ENCODE measurements at regions not wholly inside any gene's neighbourhood (a gene's known extent, or its start where the extent isn't known, plus 50 kb on each side); places are given as distances from the start of the nearest gene placed in this dataset.

DNA sequence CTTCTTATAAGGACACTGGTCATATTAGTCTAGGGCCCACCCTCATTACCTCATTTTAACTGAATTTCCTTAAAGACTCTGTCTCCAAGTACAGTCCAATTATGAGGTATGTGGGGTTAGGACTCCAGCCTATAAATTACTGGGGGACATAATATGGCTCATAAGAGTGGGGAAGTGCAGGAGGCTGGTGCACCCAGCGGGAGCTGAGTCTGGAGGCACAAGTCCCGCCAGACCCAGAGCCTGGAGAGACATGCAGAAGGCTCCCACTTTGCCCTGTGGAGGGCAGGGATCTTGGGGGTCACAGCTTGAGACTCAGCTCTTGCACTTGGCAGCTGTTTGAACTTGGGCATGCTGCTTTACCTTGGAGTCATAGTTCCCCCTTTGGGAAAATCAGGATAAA, 250.4 kb downstream of the RHOU start:
- TF ChIP-seq, protein P1, sequence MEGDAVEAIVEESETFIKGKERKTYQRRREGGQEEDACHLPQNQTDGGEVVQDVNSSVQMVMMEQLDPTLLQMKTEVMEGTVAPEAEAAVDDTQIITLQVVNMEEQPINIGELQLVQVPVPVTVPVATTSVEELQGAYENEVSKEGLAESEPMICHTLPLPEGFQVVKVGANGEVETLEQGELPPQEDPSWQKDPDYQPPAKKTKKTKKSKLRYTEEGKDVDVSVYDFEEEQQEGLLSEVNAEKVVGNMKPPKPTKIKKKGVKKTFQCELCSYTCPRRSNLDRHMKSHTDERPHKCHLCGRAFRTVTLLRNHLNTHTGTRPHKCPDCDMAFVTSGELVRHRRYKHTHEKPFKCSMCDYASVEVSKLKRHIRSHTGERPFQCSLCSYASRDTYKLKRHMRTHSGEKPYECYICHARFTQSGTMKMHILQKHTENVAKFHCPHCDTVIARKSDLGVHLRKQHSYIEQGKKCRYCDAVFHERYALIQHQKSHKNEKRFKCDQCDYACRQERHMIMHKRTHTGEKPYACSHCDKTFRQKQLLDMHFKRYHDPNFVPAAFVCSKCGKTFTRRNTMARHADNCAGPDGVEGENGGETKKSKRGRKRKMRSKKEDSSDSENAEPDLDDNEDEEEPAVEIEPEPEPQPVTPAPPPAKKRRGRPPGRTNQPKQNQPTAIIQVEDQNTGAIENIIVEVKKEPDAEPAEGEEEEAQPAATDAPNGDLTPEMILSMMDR (IDR thresholded peaks at IDR 0.05; ENCODE audit: insufficient read depth, low read depth, low read length): no peak
- no peak overlapping the region for H3K4me3 ChIP-seq (ENCODE audit: low read depth, low read length)
- DNase-seq (ENCODE audit: low read depth): no peak

DNA sequence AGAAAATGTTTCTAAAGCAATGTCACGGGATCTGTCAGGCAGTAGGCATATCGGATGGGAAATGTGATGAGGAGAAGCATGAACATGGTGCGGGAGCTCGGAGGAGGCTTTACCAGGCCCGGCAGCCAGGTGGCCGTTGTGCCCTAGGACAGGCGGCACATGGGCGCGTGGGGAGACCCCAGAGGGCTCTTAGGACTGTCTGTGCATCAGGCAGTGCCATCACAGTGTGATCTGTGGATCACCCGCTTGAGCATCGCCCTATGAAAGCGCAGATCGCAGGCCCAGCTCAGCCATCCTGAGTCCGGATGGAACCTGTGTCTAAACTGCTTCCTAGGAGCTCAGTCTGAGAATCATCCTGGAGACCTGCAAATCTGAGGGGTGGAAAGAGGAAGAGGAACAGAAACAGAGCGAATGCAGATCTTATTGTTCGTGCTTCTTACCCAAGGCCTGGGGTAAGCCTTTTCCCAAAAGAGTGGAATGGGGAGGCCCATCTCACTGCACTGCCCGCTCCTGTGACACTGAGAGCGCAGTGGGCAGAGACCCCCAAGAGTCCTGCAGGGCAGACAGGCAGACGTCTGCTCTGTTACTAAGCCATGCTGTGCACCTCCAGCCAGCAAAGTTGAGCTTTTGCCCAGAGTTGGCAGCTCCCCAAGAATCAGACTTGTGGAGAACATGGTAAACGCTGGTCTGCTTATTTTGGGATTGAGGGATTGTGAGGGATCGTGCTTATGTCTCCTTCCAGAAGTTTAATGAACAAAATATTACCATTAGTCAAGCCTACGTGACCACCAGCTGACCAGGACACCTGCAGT, 251.0 kb downstream of the RHOU start:
- TF ChIP-seq, protein P1 (IDR thresholded peaks at IDR 0.05; ENCODE audit: insufficient read depth, low read depth, low read length): no peak
- DNase-seq (ENCODE audit: low read depth): no peak
- H3K4me3 ChIP-seq (ENCODE audit: low read depth, low read length): no peak overlapping the region

DNA sequence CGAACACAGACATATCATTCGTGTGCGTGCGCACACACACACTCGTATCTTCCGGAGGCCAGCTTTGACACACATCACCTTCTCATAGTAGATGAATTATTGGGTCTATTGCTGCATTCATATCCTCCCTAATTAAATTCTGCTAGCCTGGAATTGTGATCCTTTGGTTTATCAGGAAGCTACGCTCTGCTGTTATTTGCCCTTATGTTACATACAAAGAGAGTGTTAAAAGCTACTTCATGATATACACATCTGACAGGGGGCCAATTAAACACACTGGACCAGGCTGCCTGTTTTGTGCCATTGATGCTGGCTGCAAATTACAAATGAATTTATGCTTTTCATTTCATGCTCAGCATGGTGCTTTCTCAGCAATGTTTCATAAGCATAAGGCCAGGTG, 252.0 kb downstream of the RHOU start:
- no peak overlapping the region for H3K4me3 ChIP-seq (ENCODE audit: low read depth, low read length)
- DNase-seq (ENCODE audit: low read depth): no peak

DNA sequence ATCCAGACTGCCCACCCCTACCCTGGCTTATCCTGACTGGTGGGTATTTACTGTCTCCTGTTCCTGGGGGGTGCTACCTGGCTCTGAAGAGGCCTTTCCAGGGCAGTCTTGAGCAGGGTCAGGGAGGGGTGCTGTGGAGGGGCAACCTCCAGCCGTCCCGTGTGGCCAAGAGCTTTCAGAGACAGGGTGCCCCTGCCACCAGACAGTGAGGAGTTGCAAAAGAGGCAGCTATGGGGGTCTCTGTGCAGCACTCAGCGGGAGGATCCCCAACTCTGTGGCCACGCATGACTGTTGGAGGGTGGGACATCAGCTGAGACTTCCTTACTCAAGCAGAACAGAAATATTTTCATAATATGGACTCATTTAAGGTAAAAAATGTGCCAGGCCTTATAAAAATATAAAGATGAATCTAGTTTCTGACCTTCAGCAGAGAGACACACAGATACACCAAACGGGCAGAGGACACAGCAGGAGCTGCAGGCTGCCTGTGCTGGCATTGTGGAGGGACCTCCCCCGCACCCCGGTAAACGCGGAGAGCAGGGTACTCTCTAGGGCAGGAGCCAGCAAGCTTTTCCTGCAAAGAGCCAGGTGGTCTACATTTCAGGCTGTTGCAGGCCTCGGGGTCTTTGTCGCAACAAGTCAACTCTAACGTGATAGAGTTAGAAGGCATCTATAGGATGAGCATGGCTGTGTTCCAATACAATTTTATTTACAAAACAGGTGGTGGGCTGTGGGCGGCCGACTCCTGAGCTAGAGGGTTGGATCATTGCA, 252.6 kb downstream of the RHOU start:
- H3K4me3 ChIP-seq (ENCODE audit: low read depth, low read length): no peak overlapping the region
- no peak for DNase-seq (ENCODE audit: low read depth)
- TF ChIP-seq, protein P1 (IDR thresholded peaks at IDR 0.05; ENCODE audit: insufficient read depth, low read depth, low read length): no peak

More for the DNA sequence above, 252.0 kb downstream of the RHOU start:
- TF ChIP-seq, protein P1 (IDR thresholded peaks at IDR 0.05; ENCODE audit: insufficient read depth, low read depth, low read length): no peak

DNA sequence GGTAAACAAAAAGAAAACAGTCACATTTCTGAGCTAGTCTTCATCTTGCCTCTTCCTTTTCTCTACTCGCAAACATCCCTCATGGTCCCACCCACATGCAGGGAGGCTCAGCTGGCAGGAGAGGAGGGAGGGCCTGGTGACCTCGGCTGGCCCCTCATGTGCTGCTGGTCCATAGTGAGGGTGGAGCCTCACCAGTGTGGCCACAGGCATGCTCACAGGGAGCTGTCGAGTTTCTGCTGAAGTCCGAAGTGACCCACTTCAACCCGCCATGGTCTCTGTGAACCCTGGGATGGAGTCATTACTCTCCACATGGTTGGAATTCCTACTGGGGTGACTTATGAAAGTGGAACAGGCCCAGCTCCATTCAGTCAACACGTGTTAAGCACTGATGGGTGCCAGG, 253.4 kb downstream of the RHOU start:
- H3K4me3 ChIP-seq (ENCODE audit: low read depth, low read length): no peak overlapping the region
- no peak for DNase-seq (ENCODE audit: low read depth)
- TF ChIP-seq, protein P1 (IDR thresholded peaks at IDR 0.05; ENCODE audit: insufficient read depth, low read depth, low read length): no peak

DNA sequence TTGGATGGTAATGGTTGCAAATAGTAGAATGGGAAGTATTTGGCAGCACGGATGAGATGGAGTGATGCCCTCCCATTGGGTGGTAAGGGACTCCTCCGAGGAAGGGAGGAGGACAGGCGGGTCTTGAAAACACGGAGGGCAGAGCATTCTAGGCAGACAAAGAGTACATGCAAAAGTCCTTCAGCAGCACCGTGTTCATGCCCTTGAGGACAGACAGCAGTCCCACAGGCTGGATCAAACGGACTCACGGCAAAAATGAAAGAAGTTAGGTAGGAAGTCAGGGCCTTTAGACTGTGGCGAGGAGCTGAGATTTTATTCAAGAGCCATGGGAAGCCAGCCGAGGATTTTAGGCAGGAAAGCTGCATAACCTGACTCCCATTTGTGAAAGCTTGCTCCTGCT, 253.9 kb downstream of the RHOU start:
- TF ChIP-seq, protein P1 (IDR thresholded peaks at IDR 0.05; ENCODE audit: insufficient read depth, low read depth, low read length): no peak
- no peak for DNase-seq (ENCODE audit: low read depth)
- no peak overlapping the region for H3K4me3 ChIP-seq (ENCODE audit: low read depth, low read length)
